ENCODE measurements at regions not wholly inside any gene's neighbourhood (a gene's known extent, or its start where the extent isn't known, plus 50 kb on each side); places are given as distances from the start of the nearest gene placed in this dataset.
"Not testable (repeated sequence)": the region's sequence is repeated elsewhere in the genome, so short reads cannot be mapped to it uniquely, and the experiment has no call there.

DNA sequence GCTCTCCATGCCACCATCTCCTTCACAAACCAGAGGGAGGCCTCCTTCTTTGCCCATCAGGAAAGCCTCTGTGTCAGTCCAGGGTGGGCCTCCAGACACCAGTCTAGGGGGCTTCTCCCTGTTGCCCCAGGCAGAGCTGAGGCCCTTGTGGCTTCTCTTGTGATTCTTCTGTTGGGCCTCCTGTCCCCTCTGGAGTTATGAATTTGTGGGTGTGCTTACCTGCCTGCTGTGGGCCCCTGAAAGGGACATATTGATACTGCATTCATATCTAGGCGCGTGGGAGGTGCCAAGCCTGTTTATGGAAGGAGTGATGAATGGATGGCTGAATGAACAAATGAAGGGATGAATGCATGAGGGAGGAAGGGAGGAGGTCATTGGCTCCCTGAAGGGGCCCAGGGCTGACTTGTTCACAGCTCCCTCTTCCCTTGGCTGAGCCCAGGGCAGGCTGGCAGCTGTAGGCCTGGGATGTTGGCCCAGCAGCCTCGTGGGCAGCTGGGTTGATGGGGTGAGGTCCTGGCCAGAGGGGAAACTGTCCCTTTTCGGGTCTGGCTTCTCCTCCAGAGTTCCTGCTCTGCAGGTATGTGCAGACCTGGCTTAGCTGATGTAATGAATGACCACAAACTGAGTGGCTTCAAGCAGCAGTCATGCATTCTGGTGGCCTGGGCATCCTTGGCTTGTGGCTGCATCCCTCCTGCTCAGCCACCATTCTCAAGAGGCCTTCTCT, 195.4 kb downstream of the GOLGA6L6 start:
- no peak for DNase-seq (ENCODE audit: low spot score)

DNA sequence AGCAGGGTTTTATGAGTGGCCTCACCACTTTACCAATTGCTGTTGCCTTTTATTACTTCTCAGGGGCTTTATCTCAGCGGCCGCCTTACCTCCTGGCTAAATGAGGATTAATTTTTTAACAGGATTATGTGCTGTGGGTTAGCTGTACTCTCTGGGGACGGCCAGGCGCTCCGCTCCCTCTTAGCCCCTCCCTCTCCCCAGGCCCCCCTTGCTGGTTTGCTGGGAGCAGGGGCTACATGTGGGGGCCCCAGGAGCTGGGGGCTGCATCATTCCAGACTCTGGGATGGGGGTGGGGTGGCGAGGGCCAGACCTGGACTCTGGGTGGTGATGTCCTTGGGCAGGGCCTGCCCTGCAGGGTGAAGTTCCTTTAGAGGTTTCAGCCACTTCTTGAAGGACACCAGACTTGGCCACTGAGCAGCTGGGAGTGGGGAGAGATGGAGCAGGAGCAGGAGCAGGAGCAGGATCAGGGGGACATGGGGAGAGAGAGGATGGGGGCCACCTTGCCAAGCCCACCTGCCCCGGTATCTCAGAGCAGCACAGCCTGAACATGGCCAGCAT, 196.1 kb downstream of the GOLGA6L6 start:
- no peak for DNase-seq (ENCODE audit: low spot score)

DNA sequence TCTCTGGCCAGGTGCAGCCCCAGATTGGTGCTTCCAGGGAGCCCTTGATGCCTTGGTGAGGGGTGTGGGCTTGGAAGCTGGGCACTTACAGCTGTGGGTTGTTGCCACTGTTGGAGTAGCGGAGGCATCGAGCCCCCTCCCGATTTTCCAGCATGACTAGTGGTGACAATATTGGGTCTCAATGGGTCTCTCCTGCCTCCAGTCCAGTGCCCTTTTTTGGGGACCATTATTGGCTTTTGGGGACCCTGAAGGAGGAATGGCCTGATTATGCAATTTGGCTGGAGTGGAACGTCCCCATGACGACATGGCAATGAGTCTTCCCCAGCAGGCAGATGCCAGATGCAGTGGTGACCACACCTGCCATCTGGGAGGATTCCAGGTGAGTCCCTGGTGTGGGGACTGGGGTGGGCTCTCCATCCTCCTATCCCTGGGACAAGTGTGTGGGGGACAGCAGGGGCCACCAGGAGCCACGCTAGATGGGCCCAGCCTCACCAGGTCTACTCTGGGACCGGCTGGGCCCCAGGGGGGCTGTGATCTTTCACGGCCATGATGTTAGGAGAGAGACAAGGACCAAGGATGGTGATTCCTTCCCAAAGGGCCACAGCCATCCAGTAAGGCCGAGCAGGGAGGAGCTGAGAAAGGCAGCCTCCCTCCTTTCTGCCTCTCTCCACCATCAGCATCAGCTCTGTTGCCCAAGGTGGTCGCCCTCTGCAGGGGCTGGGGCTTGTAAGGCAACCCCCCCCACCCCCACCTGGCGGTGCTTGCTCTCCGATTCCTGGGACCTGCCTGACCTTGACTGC, 196.8 kb downstream of the GOLGA6L6 start:
- no peak for DNase-seq (ENCODE audit: low spot score)

DNA sequence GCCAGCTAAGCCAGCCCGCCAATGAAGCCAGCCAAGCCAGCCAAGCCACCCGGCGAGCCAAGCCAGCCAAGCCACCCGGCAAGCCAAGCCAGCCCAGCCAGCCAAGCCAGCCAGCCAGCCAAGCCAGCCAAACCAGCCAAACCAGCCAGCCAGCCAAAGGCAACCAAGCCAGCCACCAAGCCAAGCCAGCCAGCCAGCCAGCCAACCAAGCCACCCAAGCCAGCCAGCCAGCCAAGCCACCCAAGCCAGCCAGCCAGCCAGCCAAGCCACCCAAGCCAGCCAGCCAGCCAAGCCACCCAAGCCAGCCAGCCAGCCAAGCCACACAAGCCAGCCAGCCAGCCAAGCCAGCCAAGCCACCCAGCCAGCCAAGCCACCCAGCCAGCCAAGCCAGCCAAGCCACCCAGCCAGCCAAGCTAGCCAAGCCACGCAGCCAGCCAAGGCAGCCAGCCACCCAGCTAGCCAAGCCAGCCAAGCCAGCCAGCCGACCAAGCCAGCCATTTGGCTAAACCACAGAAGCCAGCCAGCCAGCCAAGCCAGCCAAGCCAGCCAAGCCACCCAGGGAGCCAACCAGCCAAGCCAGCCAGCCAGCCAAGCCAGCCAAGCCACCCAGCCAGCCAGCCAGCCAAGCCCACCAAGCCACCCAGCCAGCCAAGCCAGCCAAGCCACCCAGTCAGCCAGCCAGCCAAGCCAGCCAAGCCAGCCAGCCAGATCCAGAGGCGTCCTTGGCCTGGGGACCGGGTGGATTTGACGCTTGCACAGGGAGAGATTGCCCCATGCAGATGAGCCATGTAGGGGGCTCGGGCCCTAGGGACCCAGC, 198.0 kb downstream of the GOLGA6L6 start:
- DNase-seq (ENCODE audit: low spot score), result not testable (repeated sequence)

DNA sequence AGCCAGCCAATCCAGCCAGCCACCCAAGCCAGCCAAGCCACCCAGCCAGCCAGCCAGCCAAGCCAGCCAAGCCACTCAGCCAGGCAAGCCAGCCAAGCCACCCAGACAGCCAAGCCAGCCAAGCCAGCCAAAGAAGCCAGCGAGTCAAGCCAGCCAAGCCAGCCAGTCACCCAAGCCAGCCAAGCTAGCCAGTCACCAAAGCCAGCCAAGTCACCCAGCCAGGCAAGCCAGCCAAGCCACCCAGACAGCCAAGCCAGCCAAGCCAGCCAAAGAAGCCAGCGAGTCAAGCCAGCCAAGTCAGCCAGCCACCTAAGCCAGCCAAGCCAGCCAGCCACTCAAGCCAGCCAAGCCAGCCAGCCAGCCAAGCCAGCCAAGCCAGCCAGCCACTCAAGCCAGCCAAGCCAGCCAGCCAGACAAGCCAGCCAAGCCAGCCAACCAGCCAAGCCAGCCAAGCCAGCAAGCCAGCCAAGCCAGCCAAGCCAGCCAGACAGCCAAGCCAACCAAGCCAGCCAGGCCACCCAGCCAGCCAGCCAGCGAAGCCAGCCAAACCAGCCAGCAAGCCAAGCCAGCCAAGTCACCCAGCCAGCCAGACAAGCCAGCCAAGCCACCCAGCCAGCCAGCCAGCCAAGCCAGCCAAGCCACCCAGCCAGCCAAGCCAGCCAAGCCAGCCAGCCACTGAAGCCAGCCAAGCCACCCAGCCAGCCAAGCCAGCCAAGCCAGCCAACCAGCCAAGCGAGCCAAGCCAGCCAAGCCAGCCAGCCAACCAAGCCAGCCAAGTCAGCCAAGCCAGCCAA, 198.8 kb downstream of the GOLGA6L6 start:
- not testable (repeated sequence) for DNase-seq (ENCODE audit: low spot score)

DNA sequence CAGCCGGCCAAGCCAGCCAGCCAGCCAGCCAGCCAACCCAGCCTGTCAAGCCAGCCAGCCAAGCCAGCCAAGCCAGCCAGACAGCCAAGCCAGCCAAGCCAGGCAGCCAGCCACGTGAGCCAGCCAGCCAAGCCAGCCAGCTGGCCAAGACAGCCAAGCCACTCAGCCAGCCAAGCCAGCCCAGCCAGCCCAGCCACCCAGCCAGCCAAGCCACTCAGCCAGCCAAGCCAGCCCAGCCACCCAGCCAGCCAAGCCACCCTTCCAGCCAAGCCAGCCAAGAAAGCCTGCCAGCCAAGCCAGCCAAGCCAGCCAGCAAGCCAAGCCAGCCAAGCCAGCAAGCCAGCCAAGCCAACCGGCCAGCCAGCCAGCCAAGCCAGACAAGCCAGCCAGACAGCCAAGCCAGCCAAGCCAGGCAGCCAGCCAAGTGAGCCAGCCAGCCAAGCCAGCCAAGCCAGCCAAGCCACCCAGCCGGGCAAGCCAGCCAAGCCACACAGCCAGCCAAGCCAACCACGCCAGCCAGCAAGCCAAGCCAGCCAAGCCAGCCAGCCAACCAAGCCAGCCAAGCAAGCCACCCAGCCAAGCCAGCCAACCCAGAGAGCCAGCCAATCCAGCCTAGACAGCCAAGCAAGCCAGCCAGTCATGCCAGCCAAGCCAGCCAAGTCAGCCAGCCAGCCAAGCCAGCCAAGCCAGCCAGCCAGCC, 199.5 kb downstream of the GOLGA6L6 start:
- DNase-seq (ENCODE audit: low spot score), result peak; percentile 25

DNA sequence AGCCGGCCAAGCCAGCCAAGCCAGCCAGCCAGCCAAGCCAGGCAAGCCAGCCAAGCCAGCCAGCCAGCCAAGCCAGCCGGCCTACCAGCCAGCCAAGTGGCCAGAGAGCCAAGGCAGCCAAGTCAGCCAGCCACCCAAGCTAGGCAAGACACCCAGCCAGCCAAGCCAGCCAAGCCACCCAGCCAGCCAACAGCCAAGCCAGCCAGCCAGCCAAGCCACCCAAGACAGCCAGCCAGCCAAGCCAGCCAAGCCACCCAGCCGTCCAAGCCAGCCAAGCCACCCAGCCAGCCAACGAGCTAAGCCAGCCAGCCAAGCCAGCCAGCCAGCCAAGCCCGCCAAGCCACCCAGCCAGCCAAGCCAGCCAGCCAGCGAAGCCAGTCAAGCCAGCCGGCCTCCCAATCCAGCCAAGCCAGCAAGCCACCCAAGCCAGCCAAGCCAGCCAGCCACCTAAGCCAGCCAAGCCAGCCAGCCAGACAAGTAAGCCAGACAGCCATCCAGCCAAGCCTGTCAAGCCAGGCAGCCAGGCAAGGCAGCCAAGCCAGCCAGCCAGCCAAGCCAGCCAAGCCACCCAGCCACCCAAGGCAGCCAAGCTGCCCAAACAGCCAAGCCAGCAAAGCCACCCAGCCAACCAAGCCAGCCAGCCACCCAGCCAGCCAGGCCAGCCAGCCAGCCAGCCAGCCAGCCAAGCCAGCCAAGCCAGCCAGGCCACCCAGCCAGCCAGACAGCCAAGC, 200.5 kb downstream of the GOLGA6L6 start:
- peak; percentile 42 for DNase-seq (ENCODE audit: low spot score)

DNA sequence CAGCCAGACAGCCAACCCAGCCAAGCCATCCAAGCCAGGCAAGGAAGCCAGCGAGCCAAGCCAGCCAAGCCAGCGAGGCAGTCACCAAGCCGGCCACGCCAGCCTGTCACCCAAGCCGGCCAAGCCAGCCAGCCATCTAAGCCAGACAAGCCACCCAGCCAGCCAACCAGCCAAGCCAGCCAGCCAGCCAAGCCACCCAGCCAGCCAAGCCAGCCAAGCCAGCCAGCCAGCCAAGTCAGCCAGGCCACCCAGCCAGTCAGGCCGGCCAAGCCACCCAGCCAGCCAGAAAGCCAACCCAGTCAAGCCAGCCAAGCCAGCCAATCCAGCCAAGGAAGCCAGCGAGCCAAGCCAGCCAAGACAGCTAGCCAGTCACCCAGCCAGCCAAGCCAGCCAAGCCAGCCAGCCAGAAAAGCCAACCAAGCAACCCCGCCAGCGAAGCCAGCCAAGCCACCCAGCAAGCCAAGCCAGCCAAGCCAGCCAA, 201.2 kb downstream of the GOLGA6L6 start:
- peak; percentile 45 for DNase-seq (ENCODE audit: low spot score)

DNA sequence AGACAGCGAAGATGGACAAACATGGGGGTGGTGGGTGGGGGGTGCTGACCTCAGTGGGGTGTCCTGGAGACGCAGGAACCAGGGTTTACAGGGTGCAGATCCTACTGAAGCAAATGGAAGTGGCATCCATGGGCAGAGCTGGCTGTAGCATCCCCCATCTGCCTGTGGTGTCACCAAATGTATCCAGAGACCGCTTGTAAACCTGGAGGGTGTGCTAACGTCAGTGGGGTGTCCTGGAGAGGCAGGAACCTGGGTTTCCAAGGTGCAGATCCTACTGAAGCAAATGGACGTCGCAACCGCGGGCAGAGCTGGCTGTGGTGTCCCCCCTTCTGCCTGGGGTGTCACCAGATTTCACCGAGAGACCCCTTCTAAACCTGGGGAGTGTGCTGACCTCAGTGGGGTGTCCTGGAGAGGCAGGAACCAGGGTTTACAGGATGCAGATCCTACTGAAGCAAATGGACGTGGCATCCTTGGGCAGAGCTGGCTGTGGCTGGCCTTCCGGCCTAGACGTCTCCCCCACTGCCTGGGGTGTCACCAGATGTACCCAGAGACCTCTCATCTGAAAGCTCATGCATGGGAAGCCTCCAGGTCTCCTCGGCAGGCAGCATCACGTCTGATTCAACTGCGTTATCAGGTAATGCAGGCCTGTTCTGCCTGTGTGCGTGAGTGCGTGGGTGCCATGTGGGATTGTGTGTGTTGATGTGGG, 202.4 kb downstream of the GOLGA6L6 start:
- not testable (repeated sequence) for DNase-seq (ENCODE audit: low spot score)

DNA sequence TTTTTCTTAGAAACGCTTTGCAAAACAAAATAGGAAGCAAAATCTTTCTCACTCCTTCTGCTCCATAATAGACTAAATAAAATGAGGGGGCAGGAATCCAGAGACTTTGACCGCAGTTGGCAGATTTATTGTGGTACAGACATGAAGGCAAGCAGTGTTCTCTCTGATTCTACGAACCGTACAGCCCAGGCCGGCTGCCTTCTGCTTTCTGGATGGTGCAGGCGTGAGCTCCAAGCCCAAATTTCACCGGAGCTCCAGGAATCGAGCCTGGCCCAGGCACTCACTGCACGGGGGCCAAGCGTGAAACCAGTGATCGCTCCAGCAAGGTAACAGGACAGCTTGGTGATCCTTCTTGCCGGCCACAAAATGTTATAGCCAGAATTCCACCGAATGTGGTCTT, 202.9 kb downstream of the GOLGA6L6 start:
- DNase-seq (ENCODE audit: low spot score), result not testable (repeated sequence)

DNA sequence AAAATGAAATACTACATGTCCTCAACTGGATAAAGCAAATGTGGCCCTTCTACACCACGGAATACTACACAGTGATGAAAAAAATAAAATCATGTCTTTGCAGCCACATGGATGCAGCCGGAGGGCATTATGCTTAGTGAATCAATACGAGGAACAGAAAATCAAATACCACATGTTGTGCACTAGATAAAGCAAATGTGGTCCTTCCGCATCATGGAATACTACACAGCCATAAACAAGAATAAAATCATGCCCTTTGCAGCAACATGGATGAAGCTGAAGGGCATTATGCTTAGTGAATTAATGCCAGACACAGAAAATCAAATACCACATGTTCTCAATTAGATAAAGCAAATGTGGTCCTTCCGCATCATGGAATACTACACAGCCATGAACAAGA, 204.4 kb downstream of the GOLGA6L6 start:
- DNase-seq (ENCODE audit: low spot score), result not testable (repeated sequence)

DNA sequence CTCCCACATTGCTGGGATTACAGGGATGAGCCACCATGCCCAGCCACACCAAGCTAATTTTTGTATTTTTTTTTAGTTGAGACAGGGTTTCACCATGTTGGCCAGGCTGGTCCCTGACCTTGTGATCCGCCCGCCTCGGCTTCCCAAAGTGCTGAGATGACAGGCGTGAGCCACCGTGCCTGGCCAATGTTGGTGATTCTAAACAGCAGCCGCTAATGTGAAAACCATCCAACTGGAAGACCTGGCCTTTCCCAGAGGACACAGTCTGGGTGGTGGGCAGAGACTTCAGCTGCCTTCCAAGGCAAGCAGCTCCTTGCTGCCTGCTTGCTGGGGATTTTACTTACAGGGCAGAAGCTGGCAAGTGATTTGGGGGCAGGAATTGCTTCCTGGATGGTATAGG, 207.1 kb downstream of the GOLGA6L6 start:
- DNase-seq (ENCODE audit: low spot score), result not testable (repeated sequence)

DNA sequence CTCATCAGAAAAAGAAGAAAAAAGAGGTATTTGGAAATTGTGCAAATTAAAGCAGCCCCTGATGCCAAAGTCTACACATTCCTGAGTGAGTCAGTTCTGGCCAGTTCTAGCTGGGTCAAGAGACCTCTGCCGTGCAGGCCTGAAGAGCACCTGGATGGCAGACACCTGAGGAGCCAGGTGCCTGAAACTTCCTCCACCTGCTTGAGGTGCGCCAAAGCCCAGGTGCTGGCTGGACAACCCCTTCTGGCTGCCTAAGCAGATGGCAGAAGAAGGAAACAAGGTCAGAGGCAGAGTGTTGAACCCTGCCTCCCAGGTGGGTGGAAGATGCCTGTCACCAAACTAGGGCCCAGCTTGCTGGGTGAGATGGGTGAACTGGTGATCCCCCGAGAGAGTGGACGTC, 215.8 kb downstream of the GOLGA6L6 start:
- not testable (repeated sequence) for DNase-seq (ENCODE audit: low spot score)

DNA sequence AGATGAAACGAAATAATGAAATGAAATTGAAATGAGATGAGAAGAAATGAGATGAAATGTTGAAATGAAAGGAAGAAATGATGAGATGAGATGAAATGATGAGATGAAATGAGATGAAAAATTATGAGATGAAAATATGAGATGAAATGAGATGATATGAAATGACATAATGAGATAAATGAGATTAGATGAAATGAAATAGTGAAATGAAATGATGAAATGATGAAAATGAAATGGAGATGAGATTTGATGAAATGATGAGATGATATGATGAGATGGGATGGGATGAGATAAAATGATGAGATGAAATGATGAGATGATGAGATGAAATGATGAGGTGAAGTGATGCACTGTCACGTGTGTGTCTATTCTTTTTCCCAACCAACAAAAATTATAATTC, 224.5 kb downstream of the GOLGA6L6 start:
- DNase-seq (ENCODE audit: low spot score), result not testable (repeated sequence)

DNA sequence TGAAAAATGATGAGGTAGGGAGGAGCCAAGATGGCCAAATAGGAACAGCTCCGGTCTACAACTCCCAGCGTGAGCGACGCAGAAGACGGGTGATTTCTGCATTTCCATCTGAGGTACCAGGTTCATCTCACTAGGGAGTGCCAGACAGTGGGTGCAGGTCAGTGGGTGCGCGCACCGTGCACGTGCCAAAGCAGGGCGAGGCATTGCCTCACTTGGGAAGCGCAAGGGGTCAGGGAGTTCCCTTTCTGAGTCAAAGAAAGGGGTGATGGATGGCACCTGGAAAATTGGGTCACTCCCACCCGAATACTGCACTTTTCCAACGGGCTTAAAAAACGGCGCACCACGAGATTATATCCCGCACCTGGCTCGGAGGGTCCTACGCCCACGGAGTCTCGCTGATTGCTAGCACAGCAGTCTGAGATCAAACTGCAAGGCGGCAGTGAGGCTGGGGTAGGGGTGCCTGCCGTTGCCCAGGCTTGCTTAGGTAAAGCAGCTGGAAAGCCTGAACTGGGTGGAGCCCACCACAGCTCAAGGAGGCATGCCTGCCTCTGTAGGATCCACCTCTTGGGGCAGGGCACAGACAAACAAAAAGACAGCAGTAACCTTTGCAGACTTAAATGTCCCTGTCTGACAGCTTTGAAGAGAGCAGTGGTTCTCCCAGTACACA, 230.5 kb downstream of the GOLGA6L6 start:
- not testable (repeated sequence) for DNase-seq (ENCODE audit: low spot score)

DNA sequence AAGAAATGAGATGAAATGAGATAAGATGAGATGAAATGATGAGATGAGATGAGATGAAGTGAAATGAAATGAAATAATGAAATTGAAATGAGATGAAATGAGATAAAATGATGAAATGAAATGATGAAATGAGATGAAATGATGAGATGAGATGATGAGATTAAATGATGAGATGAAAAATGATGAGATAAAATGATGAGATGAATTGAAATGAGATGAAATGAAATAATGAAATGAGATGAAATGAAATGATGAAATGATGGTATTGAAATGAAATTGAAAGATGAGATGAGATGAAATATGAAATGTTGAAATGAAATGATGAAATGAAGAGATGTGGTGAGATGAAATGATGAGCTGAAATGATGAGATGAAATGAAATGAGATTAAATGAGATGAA, 231.0 kb downstream of the GOLGA6L6 start:
- no peak for DNase-seq (ENCODE audit: low spot score)

DNA sequence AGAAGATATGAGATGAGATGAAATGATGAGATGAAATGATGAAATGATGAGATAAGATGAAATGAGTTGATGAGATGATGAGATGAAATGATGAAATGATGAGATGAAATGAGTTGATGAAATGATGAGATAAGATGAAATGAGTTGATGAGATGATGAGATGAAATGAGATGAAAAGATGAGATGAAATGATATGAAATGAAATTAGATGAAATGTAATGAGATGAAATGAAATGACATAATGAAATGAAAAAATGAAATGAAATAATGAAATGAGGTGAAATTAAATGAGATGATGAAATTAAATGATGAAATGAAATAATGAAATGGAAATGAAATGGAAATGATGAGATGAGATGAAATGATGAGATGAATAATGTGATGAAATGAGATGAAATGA, 231.6 kb downstream of the GOLGA6L6 start:
- not testable (repeated sequence) for DNase-seq (ENCODE audit: low spot score)

DNA sequence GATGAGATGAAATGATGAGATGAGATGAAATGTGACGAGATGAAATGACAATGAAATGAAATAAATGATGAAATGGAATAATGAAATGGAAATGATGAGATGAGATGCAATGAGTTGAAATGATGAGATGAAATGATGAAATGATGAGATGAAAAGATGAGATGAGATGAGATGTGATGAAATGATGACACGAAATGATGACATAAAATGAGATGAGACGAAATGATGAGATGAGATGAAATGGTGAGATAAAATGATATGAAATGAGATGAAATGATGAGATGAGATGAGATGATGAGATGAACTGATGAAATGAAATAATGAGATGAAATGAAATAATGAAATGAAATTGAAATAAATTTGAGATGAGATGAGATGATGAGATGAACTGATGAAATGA, 232.2 kb downstream of the GOLGA6L6 start:
- not testable (repeated sequence) for DNase-seq (ENCODE audit: low spot score)

All from iPS-NIHi11 (cell line).